ENCODE measurements at regions not wholly inside any gene's neighbourhood (a gene's known extent, or its start where the extent isn't known, plus 50 kb on each side); places are given as distances from the start of the nearest gene placed in this dataset.

- H3K4me3 ChIP-seq (ENCODE audit: low read length) = no peak overlapping the region
- H3K27me3 ChIP-seq (ENCODE audit: control insufficient read depth, insufficient read depth) = no peaks in the 10 kb centered on the region
- WGBS = 61% methylated on average over 6 of the region's 6 CpGs
- peaks cover 5% of the 10 kb centered on the region for H3K4me1 ChIP-seq (ENCODE audit: control insufficient read depth, insufficient read depth, low read length)
- ATAC-seq = peak; percentile 54 to 91
- intact Hi-C loops (cut with DNase I) = no loop called here
- DNase-seq = peak; percentile 26 to 68 (median 53)
- H3K27ac ChIP-seq (ENCODE audit: low read length) = peak overlapping the region; percentile 63
- no peaks in the 10 kb centered on the region for H3K9me3 ChIP-seq (ENCODE audit: control insufficient read depth, low read length)
These were observed 82.6 kb upstream of the CYP1B1 start for GRCh38 chr2:38158378-38159118.

- WGBS = 65% methylated on average over 5 of the region's 5 CpGs
- peaks cover 5% of the 10 kb centered on the region for H3K4me1 ChIP-seq (ENCODE audit: control insufficient read depth, insufficient read depth, low read length)
- intact Hi-C loops (cut with DNase I) = no loop called here
- no peak for DNase-seq
- H3K27ac ChIP-seq (ENCODE audit: low read length) = no peak overlapping the region
- no peak for ATAC-seq
- no peak overlapping the region for H3K4me3 ChIP-seq (ENCODE audit: low read length)
- H3K9me3 ChIP-seq (ENCODE audit: control insufficient read depth, low read length) = no peaks in the 10 kb centered on the region
- H3K27me3 ChIP-seq (ENCODE audit: control insufficient read depth, insufficient read depth) = no peaks in the 10 kb centered on the region
These were observed 80.5 kb upstream of the CYP1B1 start for GRCh38 chr2:38156436-38156835.

DNA sequence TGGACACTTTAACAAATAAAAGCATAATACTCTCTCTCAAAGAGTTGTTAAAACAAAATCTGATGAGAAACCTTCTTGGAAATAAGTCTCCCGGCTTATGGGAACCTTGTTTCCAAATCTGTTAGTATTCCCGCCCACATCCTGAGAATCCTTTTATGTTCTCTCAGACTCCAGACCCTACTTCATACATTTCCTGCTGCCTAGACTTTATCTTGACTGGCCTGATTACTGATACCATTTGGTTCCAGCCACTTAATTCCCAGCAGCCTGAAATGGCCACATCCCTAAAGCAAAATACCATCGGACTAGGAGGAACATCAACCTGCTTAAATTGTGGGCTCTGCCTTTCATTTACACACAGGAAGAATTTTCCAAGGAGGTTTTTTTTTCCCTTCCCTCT, 79.1 kb upstream of the CYP1B1 start:
- no peaks in the 10 kb centered on the region for H3K27me3 ChIP-seq (ENCODE audit: control insufficient read depth, insufficient read depth)
- peak; percentile 36 to 80 for ATAC-seq
- intact Hi-C loops (cut with DNase I) = no loop called here
- no peak overlapping the region for H3K27ac ChIP-seq (ENCODE audit: low read length)
- DNase-seq = no peak
- H3K4me1 ChIP-seq (ENCODE audit: control insufficient read depth, insufficient read depth, low read length) = peaks cover 5% of the 10 kb centered on the region
- WGBS = 44% methylated on average over 3 of the region's 3 CpGs
- H3K9me3 ChIP-seq (ENCODE audit: control insufficient read depth, low read length) = no peaks in the 10 kb centered on the region
- no peak overlapping the region for H3K4me3 ChIP-seq (ENCODE audit: low read length)

GRCh38 chr2:38154395-38154794, 78.4 kb upstream of the CYP1B1 start:
- intact Hi-C loops (cut with DNase I) = no loop called here
- 58% methylated on average over 2 of the region's 2 CpGs for WGBS
- no peak for DNase-seq
- H3K27me3 ChIP-seq (ENCODE audit: control insufficient read depth, insufficient read depth) = no peaks in the 10 kb centered on the region
- H3K4me1 ChIP-seq (ENCODE audit: control insufficient read depth, insufficient read depth, low read length) = peaks cover 4% of the 10 kb centered on the region
- no peaks in the 10 kb centered on the region for H3K9me3 ChIP-seq (ENCODE audit: control insufficient read depth, low read length)
- no peak for ATAC-seq
- no peak overlapping the region for H3K27ac ChIP-seq (ENCODE audit: low read length)
- H3K4me3 ChIP-seq (ENCODE audit: low read length) = no peak overlapping the region

DNA sequence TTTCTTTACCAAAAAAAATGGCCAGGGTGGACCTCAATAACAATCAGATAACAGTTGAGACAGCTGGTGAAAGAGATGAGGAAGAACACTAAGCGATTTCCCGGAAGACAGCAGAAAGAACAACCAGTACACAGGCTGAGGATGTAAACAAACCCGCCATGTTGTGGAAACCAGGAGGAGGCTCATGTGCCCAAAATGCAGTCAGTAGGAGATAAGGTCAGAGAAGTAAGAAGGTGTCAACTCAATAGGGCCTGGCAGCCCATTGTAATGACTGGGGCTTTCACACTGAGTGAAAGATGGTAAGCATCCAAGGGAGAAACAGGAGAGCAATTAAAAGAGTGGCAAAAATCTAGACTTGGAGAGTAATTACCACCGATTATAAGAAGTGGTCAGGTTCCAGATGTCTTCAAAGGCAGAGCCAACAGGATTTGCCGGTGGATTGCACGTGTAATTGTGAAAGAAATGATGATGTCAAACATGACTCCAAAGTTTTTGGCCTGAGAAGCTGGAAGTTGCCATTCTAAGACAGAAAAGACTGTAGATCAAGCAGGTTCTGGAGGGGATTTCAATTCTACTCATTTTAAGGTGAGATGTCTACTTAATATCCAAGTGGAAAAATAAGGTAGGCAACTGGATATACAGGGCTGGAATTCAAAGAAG, 77.7 kb upstream of the CYP1B1 start:
- DNase-seq (no peak), ATAC-seq (no peak)
- intact Hi-C loops (cut with DNase I) = no loop called here
- H3K9me3 ChIP-seq (ENCODE audit: control insufficient read depth, low read length) = no peaks in the 10 kb centered on the region
- 79% methylated on average over 6 of the region's 6 CpGs for WGBS
- no peak overlapping the region for H3K4me3 ChIP-seq (ENCODE audit: low read length)
- no peak overlapping the region for H3K27ac ChIP-seq (ENCODE audit: low read length)
- no peaks in the 10 kb centered on the region for H3K27me3 ChIP-seq (ENCODE audit: control insufficient read depth, insufficient read depth)
- H3K4me1 ChIP-seq (ENCODE audit: control insufficient read depth, insufficient read depth, low read length) = no peaks in the 10 kb centered on the region

DNA sequence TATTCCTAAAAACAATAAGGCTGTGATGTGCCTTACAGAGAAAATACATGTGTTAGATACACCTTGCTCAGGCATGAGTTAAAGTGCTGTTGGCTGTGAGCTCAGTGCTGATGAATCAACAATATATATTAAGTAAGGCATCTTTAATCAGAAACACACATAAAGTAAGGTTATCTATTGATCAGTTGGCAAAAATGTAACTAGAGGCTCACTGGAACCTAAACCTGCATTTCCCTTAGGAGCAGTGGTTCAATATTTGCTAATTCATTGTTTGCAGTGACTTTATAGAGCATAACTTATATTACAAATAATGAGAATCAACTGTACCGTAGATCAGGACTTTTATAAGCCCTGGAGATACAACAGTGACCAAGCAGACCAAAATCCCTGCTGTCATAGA, 77.0 kb upstream of the CYP1B1 start:
- DNase-seq = no peak
- H3K27ac ChIP-seq (ENCODE audit: low read length) = no peak overlapping the region
- no peaks in the 10 kb centered on the region for H3K27me3 ChIP-seq (ENCODE audit: control insufficient read depth, insufficient read depth)
- ATAC-seq = no peak
- H3K4me3 ChIP-seq (ENCODE audit: low read length) = no peak overlapping the region
- H3K4me1 ChIP-seq (ENCODE audit: control insufficient read depth, insufficient read depth, low read length) = no peaks in the 10 kb centered on the region
- H3K9me3 ChIP-seq (ENCODE audit: control insufficient read depth, low read length) = no peaks in the 10 kb centered on the region
- intact Hi-C loops (cut with DNase I) = no loop called here
- WGBS = 88% methylated on average over 1 of the region's 1 CpG

DNA sequence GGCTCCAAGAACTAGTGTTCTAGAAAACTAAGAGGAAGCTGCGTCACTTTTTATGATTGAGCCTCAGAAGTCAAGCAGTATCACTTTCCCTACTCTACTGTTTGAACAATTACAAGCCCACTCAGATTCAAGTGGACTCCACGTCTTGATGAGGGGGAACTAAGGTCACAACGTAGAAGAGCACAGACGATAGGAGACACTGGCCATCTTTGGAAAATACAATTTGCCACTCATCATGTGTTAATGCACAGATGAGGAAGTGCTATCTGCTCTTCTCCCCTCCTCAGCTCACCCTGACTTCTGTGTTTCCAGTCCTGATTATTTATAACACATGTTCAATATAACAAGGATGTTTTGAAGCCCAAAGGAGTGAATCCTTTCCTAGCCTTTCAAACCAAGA, 76.1 kb upstream of the CYP1B1 start:
- intact Hi-C loops (cut with DNase I) = no loop called here
- H3K4me3 ChIP-seq (ENCODE audit: low read length) = no peak overlapping the region
- no peaks in the 10 kb centered on the region for H3K4me1 ChIP-seq (ENCODE audit: control insufficient read depth, insufficient read depth, low read length)
- no peak overlapping the region for H3K27ac ChIP-seq (ENCODE audit: low read length)
- ATAC-seq (no peak), DNase-seq (no peak)
- whole genome bisulfite sequencing = 74% methylated on average over 4 of the region's 4 CpGs
- no peaks in the 10 kb centered on the region for H3K27me3 ChIP-seq (ENCODE audit: control insufficient read depth, insufficient read depth)
- H3K9me3 ChIP-seq (ENCODE audit: control insufficient read depth, low read length) = no peaks in the 10 kb centered on the region

GRCh38 chr2:38149531-38149930, 73.6 kb upstream of the CYP1B1 start:
- intact Hi-C loops (cut with DNase I) = no loop called here
- Histone ChIP-seq H3K9me3 (ENCODE audit: control insufficient read depth, low read length) (no peaks in the 10 kb centered on the region), H3K27ac (ENCODE audit: low read length) (no peak overlapping the region), H3K4me3 (ENCODE audit: low read length) (no peak overlapping the region), H3K27me3 (ENCODE audit: control insufficient read depth, insufficient read depth) (no peaks in the 10 kb centered on the region), H3K4me1 (ENCODE audit: control insufficient read depth, insufficient read depth, low read length) (no peaks in the 10 kb centered on the region)
- DNase-seq (peak in 2 of 3 donors; percentile 27 to 40), ATAC-seq (peak; percentile 35 to 41)
- 71% methylated on average over 2 of the region's 2 CpGs for WGBS

DNA sequence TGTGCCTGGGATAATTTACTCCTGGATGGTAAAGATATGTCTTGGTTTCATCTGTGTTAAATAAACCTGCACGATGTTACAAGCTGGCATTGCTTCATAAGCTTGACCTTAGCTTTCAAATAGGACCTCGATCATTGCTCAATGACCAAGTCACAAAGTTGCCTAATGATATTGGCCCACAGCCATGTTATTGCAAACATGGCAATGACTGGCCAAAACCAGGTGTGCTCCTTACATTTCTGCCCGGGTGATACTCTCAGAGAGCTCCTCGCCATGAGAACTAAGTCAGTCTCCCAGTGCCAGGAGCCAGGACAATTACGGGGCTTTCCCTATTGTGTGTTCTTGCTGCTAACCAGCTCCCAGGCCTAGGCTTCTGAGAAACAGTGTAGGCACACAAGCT, 72.5 kb upstream of the CYP1B1 start:
- Histone ChIP-seq H3K4me1 (ENCODE audit: control insufficient read depth, insufficient read depth, low read length) (no peaks in the 10 kb centered on the region), H3K27ac (ENCODE audit: low read length) (no peak overlapping the region), H3K9me3 (ENCODE audit: control insufficient read depth, low read length) (no peaks in the 10 kb centered on the region), H3K27me3 (ENCODE audit: control insufficient read depth, insufficient read depth) (no peaks in the 10 kb centered on the region), H3K4me3 (ENCODE audit: low read length) (no peak overlapping the region)
- 68% methylated on average over 5 of the region's 5 CpGs for WGBS
- DNase-seq (no peak), ATAC-seq (no peak)
- intact Hi-C loops (cut with DNase I) = no loop called here

DNA sequence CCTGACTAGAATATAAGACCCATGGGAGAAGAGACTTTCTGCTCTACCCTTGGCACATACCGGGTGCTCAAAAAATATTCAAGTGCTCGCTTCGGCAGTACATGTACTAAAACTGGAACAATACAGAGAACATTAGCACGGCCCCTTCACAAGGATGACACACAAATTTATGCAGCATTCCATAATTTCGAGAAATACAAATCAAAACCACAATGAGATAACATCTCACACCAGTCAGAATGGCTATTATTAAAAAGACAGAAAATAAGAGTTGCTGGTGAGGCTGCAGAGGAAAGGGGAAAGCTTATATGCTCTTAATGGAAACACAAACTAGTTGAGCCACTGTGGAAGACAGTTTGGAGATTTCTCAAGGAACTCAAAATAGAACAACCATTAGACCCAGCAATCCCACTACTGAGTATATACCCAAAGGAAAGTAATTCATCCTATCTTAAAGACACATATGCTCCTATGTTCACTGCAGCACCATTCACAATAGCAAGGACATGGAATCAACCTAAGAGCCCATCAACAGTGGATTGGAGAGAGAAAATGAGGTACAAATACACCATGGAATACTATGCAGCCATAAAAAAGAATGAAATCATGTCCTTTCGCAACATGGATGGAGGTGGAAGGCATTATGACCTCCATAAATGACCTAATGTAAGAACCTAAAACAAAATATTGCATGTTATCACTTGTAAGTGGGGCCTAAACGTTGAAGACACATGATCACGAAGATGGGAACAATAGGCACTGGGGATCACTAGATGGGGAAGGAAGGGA, 71.6 kb upstream of the CYP1B1 start:
- no peaks in the 10 kb centered on the region for H3K4me1 ChIP-seq (ENCODE audit: control insufficient read depth, insufficient read depth, low read length)
- intact Hi-C loops (cut with DNase I) = no loop called here
- ATAC-seq (no peak), DNase-seq (no peak)
- 82% methylated on average over 8 of the region's 8 CpGs for WGBS
- no peaks in the 10 kb centered on the region for H3K9me3 ChIP-seq (ENCODE audit: control insufficient read depth, low read length)
- H3K27ac ChIP-seq (ENCODE audit: low read length) = peak overlapping the region; percentile 32
- no peaks in the 10 kb centered on the region for H3K27me3 ChIP-seq (ENCODE audit: control insufficient read depth, insufficient read depth)
- no peak overlapping the region for H3K4me3 ChIP-seq (ENCODE audit: low read length)

DNA sequence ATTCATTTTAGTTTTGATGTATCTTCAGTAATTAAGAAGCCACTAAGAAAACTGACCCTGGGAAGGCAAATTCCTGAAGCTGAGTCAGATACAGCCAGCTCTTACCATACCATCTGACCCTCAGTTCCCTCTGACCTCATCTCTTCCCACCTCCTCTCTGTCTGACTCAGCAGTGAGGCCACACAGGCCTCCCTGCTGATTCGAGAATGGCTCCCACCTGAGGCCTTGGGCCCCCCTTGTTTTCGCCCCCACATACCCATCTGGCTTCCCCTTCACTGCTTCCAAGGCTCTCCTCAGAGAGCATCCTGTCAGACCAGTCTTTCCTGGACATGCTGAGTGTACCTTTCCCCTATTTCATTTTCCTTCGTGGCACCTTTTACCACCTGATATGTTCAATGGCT, 71.0 kb upstream of the CYP1B1 start:
- Histone ChIP-seq H3K27ac (ENCODE audit: low read length) (peak overlapping the region; percentile 32), H3K4me1 (ENCODE audit: control insufficient read depth, insufficient read depth, low read length) (no peaks in the 10 kb centered on the region), H3K4me3 (ENCODE audit: low read length) (no peak overlapping the region), H3K9me3 (ENCODE audit: control insufficient read depth, low read length) (no peaks in the 10 kb centered on the region), H3K27me3 (ENCODE audit: control insufficient read depth, insufficient read depth) (no peaks in the 10 kb centered on the region)
- intact Hi-C loops (cut with DNase I) = no loop called here
- ATAC-seq (peak; percentile 77 to 96), DNase-seq (peak in 2 of 3 donors; percentile 26 to 27)
- WGBS = 49% methylated on average over 3 of the region's 3 CpGs
